H1 (cell line): ENCODE measurements at regions not wholly inside any gene's neighbourhood (a gene's known extent, or its start where the extent isn't known, plus 50 kb on each side); places are given as distances from the start of the nearest gene placed in this dataset.

ENCODE experiments used
- CTCF ChIA-PET: fragments of 300-600 bp; sonication (Branson Sonifier 250); formaldehyde crosslinking; loops from one replicate; lab custom pipeline; 2021; ENCODE audit not compliant: partially characterized antibody; lab: Charles Lee
- POLR2A ChIA-PET: fragments of 300-600 bp; sonication (Branson Sonifier 250); formaldehyde crosslinking; loops from one replicate; lab custom pipeline; 2021; ENCODE audit warnings: inconsistent platforms; ENCODE audit not compliant: partially characterized antibody; lab: Charles Lee
- DNase-seq, 2 experiments: peaks; one replicate each; pipeline versions ENCODE4 v3.0.0 to v3.0.0-alpha.2; 2010 to 2022; ENCODE audit warnings: low spot score in 2 of 2, low read depth in 1 of 2, mixed read lengths in 1 of 2
- FAIRE-seq: peaks from 2 replicates; lab custom pipeline; 2011; peaks lifted over from hg19 to GRCh38; lab: Jason Lieb, UNC
- H2AFZ ChIP-seq: 2 replicates; pipeline ENCODE4 v1.8.1; 2012; ENCODE audit warnings: low read length, inconsistent platforms
- H2AK5ac ChIP-seq: 2 replicates; pipeline ENCODE4 v1.6.1; 2013; ENCODE audit warnings: low read depth, low read length
- H2BK120ac ChIP-seq: replicated peaks from 2 replicates; pipeline ENCODE3; 2013; ENCODE audit warnings: low read depth, low read length, inconsistent platforms
- H2BK12ac ChIP-seq: 2 replicates; pipeline ENCODE4 v1.6.1; 2013; ENCODE audit warnings: low read depth, low read length
- H2BK15ac ChIP-seq: 2 replicates; pipeline ENCODE4 v1.6.1; 2013; ENCODE audit warnings: low read length
- H2BK20ac ChIP-seq: 2 replicates; pipeline ENCODE4 v1.6.1; 2013; ENCODE audit warnings: low read length
- H2BK5ac ChIP-seq: 2 replicates; pipeline ENCODE4 v1.6.1; 2013; ENCODE audit warnings: low read depth, low read length
- H3K14ac ChIP-seq: 2 replicates; pipeline ENCODE4 v1.6.1; 2013; ENCODE audit warnings: inconsistent platforms; ENCODE audit not compliant: insufficient read length
- H3K18ac ChIP-seq: 2 replicates; pipeline ENCODE4 v1.6.1; 2013; ENCODE audit warnings: low read length; ENCODE audit errors: extremely low read depth
- H3K23ac ChIP-seq: 2 replicates; pipeline ENCODE4 v1.6.1; 2013; ENCODE audit warnings: inconsistent platforms; ENCODE audit not compliant: insufficient read length
- H3K23me2 ChIP-seq: 2 replicates; pipeline ENCODE4 v1.6.1; 2013; ENCODE audit warnings: low read depth, low read length
- H3K27ac ChIP-seq: 2 replicates; pipeline ENCODE4 v1.6.1; 2011; ENCODE audit warnings: low read depth, low read length, inconsistent platforms
- H3K27me3 ChIP-seq, 4 experiments: replicated peaks in 1 of 4; 1 replicate in 1 of 4; 2 replicates in 3 of 4; pipeline versions ENCODE4 v1.6.1 to v1.8.1; 2011 to 2013; ENCODE audit warnings: low read length in 3 of 4, mild to moderate bottlenecking in 3 of 4, inconsistent platforms in 2 of 4, mixed read lengths in 2 of 4, moderate library complexity in 1 of 4; ENCODE audit not compliant: control insufficient read depth in 3 of 4, insufficient read depth in 3 of 4; ENCODE audit errors: extremely low read depth in 1 of 4
- H3K36me3 ChIP-seq, 4 experiments: 2 replicates each; pipeline versions ENCODE4 v1.6.1 to v1.8.1; 2011 to 2013; ENCODE audit warnings: mild to moderate bottlenecking in 4 of 4, low read length in 3 of 4, moderate library complexity in 2 of 4, control low read depth in 1 of 4, inconsistent platforms in 1 of 4; ENCODE audit not compliant: insufficient read depth in 4 of 4, control insufficient read depth in 2 of 4
- H3K4ac ChIP-seq: replicated peaks from 2 replicates; pipeline ENCODE3; 2013; ENCODE audit warnings: low read length, low read depth, mixed read lengths, inconsistent platforms; ENCODE audit not compliant: insufficient read length
- H3K4me1 ChIP-seq, 4 experiments: replicated peaks in 1 of 4; 1 replicate in 1 of 4; 2 replicates in 3 of 4; pipeline versions ENCODE4 v1.6.1 to v1.8.1; 2011 to 2013; ENCODE audit warnings: low read length in 3 of 4, inconsistent platforms in 2 of 4, mixed read lengths in 1 of 4; ENCODE audit not compliant: insufficient read depth in 4 of 4, control insufficient read depth in 3 of 4
- H3K4me2 ChIP-seq, 2 experiments: 2 replicates each; pipeline versions ENCODE4 v1.6.1 to v1.8.1; 2011 to 2013; ENCODE audit warnings: low read depth in 2 of 2, low read length in 2 of 2, control low read depth in 1 of 2, inconsistent platforms in 1 of 2, mild to moderate bottlenecking in 1 of 2; ENCODE audit not compliant: insufficient read depth in 1 of 2
- H3K4me3 ChIP-seq, 4 experiments: fragments of 200-600, 300-600 bp in 1 of 4; sonication (generic), shearing (Covaris generic), sonication (Bioruptor Twin) in 1 of 4; 2 replicates each; pipeline versions ENCODE4 v1.5.1 to v1.8.1; 2011 to 2016; ENCODE audit warnings: low read length in 4 of 4, low read depth in 3 of 4, control low read depth in 2 of 4, inconsistent platforms in 2 of 4, mild to moderate bottlenecking in 2 of 4, mixed read lengths in 1 of 4, moderate library complexity in 1 of 4; ENCODE audit not compliant: insufficient read depth in 2 of 4; ENCODE audit errors: extremely low read depth in 1 of 4
- H3K56ac ChIP-seq: replicated peaks from 2 replicates; pipeline ENCODE3; 2013; ENCODE audit warnings: low read depth, mild to moderate bottlenecking, mixed read lengths, low read length, inconsistent platforms; ENCODE audit not compliant: insufficient read length
- H3K79me1 ChIP-seq: 2 replicates; pipeline ENCODE4 v1.6.1; 2013; ENCODE audit warnings: low read depth, low read length, control low read depth
- H3K79me2 ChIP-seq, 2 experiments: 2 replicates each; pipeline versions ENCODE4 v1.6.1 to v1.8.1; 2012 to 2013; ENCODE audit warnings: low read length in 2 of 2, mild to moderate bottlenecking in 2 of 2, inconsistent platforms in 1 of 2; ENCODE audit not compliant: insufficient read depth in 2 of 2, control insufficient read depth in 1 of 2
- H3K9ac ChIP-seq, 4 experiments: replicated peaks in 1 of 4; 1 replicate in 1 of 4; 2 replicates in 3 of 4; pipeline versions ENCODE4 v1.6.1 to v1.8.1; 2011 to 2013; ENCODE audit warnings: low read depth in 3 of 4, low read length in 3 of 4, control low read depth in 2 of 4, mild to moderate bottlenecking in 2 of 4, moderate library complexity in 2 of 4, inconsistent platforms in 1 of 4; ENCODE audit errors: extremely low read depth in 1 of 4
- H3K9me3 ChIP-seq, 2 experiments: 2 replicates each; pipeline versions ENCODE4 v1.6.1 to v1.8.1; 2012 to 2013; ENCODE audit warnings: mild to moderate bottlenecking in 2 of 2, moderate library complexity in 2 of 2, control low read depth in 1 of 2, inconsistent platforms in 1 of 2, low read depth in 1 of 2, low read length in 1 of 2, mixed read lengths in 1 of 2; ENCODE audit not compliant: insufficient read depth in 2 of 2
- H4K20me1 ChIP-seq, 2 experiments: replicated peaks in 1 of 2; 2 replicates each; pipeline versions ENCODE3 to v1.8.1; 2011 to 2013; ENCODE audit warnings: inconsistent platforms in 2 of 2, low read length in 2 of 2, mild to moderate bottlenecking in 1 of 2; ENCODE audit not compliant: insufficient read depth in 2 of 2, control insufficient read depth in 1 of 2
- H4K5ac ChIP-seq: 2 replicates; pipeline ENCODE4 v1.6.1; 2013; ENCODE audit warnings: low read length, low read depth, mixed read lengths, inconsistent platforms; ENCODE audit not compliant: insufficient read length
- H4K8ac ChIP-seq: 2 replicates; pipeline ENCODE4 v1.8.0; 2013; ENCODE audit warnings: mild to moderate bottlenecking, moderate library complexity, low read length, inconsistent platforms; ENCODE audit not compliant: insufficient read depth; ENCODE audit errors: extremely low read depth
- H4K91ac ChIP-seq: replicated peaks from 2 replicates; pipeline ENCODE3; 2013; ENCODE audit warnings: low read length, mixed read lengths, inconsistent platforms; ENCODE audit not compliant: insufficient read length
- NRF1 ChIP-seq: IDR thresholded peaks from 2 replicates; pipeline ENCODE4 v1.6.1; 2011; ENCODE audit warnings: mild to moderate bottlenecking, low read depth, low read length, improper control_type of control experiment
- SUZ12 ChIP-seq: fragments of 200-600 bp; sonication (generic); IDR thresholded peaks from 2 replicates; pipeline ENCODE4 v1.6.1; 2012; ENCODE audit warnings: mild to moderate bottlenecking, inconsistent platforms, low read length, moderate library complexity, mixed read lengths
- WGBS, 2 experiments: shearing (Covaris generic) in 1 of 2; methylation state at CpG; one replicate each; pipeline versions ENCODE4 v1.1.6 to v1.1.7; 2013 to 2015; ENCODE audit warnings: low lambda C conversion rate in 2 of 2, mixed read lengths in 2 of 2, inconsistent platforms in 1 of 2, low coverage in 1 of 2, missing lambda C conversion rate in 1 of 2; ENCODE audit not compliant: insufficient replicate concordance in 2 of 2, insufficient coverage in 1 of 2, insufficient read length in 1 of 2; ENCODE audit errors: extremely low coverage in 1 of 2, missing lambda C conversion rate in 1 of 2; 5-methylcytosine and 5-hydroxymethylcytosine counted together

DNA sequence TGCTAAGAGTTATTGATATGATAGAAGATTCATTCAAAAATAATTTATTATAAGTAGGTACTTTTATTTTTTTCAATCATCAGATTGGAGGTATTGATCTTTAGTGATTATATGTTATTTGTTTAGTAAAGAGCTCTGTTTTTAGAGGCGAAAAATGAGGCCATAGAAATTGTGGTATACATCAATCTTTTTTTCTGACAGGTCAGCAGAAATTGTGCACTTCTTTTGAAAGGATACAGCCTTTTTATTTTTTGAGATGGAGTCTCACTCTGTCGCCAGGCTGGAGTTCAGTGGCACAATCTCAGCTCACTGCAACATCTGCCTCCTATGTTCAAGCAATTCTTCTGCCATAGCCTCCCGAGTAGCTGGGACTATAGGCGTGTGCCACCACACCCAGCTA is 292.1 kb downstream of the BAMBI start:
- Histone ChIP-seq H3K27ac (no peak overlapping the region), H3K4me2 (no peak overlapping the region), H2BK12ac (no peak overlapping the region), H3K4ac (no peak overlapping the region), H4K20me1 (no peaks in the 10 kb centered on the region), H2BK20ac (no peak overlapping the region), H3K23me2 (no peaks in the 10 kb centered on the region), H2AK5ac (no peak overlapping the region), H3K23ac (no peak overlapping the region), H3K4me3 (no peak overlapping the region)
- no peak for DNase-seq
- WGBS, 2 experiments, result 91% methylated on average over 4 of the region's 4 CpGs; no CpG with 5 or more reads in 1 of the 2 experiments
- TF ChIP-seq SUZ12, result no peak
- TF ChIP-seq NRF1, result no peak
- TF ChIP-seq, all 59 proteins: peak for 0
- ChIA-PET POLR2A (interaction anchor here (1.3 kb wide), 1 partner anchor 292 kb away, joined by 3 read pairs; the partner anchor contains the start of gene BAMBI), CTCF (interaction anchor here (0.5 to 3.9 kb wide), 4 partner anchors 22 to 483 kb away, joined by 3 to 10 read pairs (median 4); no protein-coding TSS in a partner anchor)
- H3K9ac ChIP-seq, result no peak overlapping the region
- H4K91ac ChIP-seq, result no peak overlapping the region
- no peak overlapping the region for H2BK15ac ChIP-seq
- no peak overlapping the region for H2AFZ ChIP-seq
- no peak overlapping the region for H2BK120ac ChIP-seq
- H3K9me3 ChIP-seq, result no peaks in the 10 kb centered on the region
- H3K14ac ChIP-seq, result no peak overlapping the region
- no peak overlapping the region for H4K5ac ChIP-seq
- no peak overlapping the region for H2BK5ac ChIP-seq
- H3K56ac ChIP-seq, result no peak overlapping the region
- no peaks in the 10 kb centered on the region; a peak in 1 of 7 replicates for H3K27me3 ChIP-seq
- no peaks in the 10 kb centered on the region for H3K4me1 ChIP-seq
- no peak overlapping the region for H4K8ac ChIP-seq
- no peak overlapping the region for H3K18ac ChIP-seq
- no peak for FAIRE-seq
- H3K36me3 ChIP-seq, result no peaks in the 10 kb centered on the region
- H3K79me2 ChIP-seq, result no peaks in the 10 kb centered on the region
- H3K79me1 ChIP-seq, result no peaks in the 10 kb centered on the region
